Activated T-cell treated with anti-CD3 and anti-CD28 coated beads, Interleukin-2, amount 50 U/mL, for 24 hours (primary cell): ENCODE measurements at regions not wholly inside any gene's neighbourhood (a gene's known extent, or its start where the extent isn't known, plus 50 kb on each side); places are given as distances from the start of the nearest gene placed in this dataset.

Experiments
- DNase-seq: peaks from one replicate; pipeline ENCODE4 v3.0.0-alpha.2; 2020
- H3K27ac Mint-ChIP-seq: 2 replicates; pipeline ENCODE4 v1.8.0; 2020; ENCODE audit warnings: mild to moderate bottlenecking, mixed read lengths
- H3K27me3 Mint-ChIP-seq: 2 replicates; pipeline ENCODE4 v1.8.0; 2020; ENCODE audit warnings: mixed read lengths
- H3K36me3 Mint-ChIP-seq: 2 replicates; pipeline ENCODE4 v1.8.0; 2020; ENCODE audit warnings: low read depth, mixed read lengths
- H3K4me1 Mint-ChIP-seq: 2 replicates; pipeline ENCODE4 v1.8.0; 2020; ENCODE audit warnings: low read depth, mixed read lengths
- H3K4me3 Mint-ChIP-seq: 2 replicates; pipeline ENCODE4 v1.8.0; 2020; ENCODE audit warnings: mild to moderate bottlenecking, moderate library complexity, mixed read lengths
- H3K9me3 Mint-ChIP-seq: 2 replicates; pipeline ENCODE4 v1.8.0; 2020; ENCODE audit warnings: mixed read lengths

DNA sequence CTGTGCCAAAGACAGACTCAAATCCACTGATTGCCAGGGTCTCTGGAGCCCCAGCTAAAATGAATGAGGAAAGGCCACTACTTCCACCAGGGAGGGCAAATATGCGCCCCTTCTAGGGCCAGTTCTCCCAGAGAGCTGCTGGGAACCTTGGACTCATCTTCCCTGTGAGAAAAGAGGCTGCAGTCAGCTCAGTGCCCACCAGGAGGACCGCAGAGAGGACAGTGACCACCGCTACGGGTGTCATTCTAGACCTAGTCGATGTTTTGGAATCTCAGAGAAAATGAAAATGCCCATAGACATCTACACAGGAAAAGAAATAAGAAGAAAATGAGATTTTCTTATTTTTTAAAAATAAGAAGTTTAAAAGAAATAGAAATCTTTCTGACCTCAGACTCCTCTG, 235.1 kb downstream of the UQCRFS1 start:
- Mint-ChIP-seq H3K36me3 (no peaks in the 10 kb centered on the region), H3K4me3 (no peak overlapping the region), H3K27me3 (peaks cover 8% of the 10 kb centered on the region), H3K27ac (no peak overlapping the region), H3K9me3 (no peaks in the 10 kb centered on the region), H3K4me1 (no peaks in the 10 kb centered on the region)
- no peak for DNase-seq

DNA sequence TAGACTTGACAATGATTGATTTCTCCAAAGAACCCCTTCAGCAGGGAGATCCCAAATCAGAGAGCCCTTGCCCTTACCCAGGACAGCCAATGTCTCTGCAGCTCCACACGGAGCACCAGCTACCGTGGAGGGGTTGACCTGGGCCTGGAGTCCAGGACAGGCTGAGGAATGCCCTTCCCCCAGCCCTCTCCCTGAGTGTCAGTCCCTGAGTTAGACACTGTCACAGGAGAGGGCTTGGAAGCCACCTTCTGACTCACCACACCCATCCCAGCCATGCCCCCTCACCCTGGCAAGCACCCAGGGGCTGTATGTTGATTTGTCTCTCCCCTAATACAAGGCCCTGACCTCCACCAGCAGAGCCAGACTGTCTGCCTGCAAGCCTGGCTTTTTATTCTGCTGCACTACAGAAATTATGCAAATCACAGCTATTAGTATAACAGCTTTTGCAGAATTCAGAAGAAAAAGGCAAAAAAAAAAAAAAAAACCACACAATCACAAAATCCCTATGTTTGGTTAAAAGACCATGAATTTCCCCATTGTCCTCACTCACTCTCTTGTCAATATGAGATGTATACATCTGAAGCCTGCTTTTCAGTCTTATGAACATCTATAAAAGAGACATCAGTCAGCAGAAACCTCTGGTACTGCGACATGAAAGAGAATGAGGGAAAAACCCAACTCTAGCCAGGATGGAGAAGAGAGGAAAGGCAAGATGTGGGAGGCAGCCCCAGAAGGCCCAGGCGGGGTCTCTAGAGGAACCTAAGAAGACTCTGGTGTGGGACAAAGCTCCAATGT, 240.7 kb downstream of the UQCRFS1 start:
- DNase-seq, result no peak
- Mint-ChIP-seq H3K27me3 (peaks cover 7% of the 10 kb centered on the region), H3K4me1 (no peaks in the 10 kb centered on the region), H3K9me3 (no peaks in the 10 kb centered on the region), H3K4me3 (no peak overlapping the region), H3K27ac (no peak overlapping the region), H3K36me3 (no peaks in the 10 kb centered on the region)

DNA sequence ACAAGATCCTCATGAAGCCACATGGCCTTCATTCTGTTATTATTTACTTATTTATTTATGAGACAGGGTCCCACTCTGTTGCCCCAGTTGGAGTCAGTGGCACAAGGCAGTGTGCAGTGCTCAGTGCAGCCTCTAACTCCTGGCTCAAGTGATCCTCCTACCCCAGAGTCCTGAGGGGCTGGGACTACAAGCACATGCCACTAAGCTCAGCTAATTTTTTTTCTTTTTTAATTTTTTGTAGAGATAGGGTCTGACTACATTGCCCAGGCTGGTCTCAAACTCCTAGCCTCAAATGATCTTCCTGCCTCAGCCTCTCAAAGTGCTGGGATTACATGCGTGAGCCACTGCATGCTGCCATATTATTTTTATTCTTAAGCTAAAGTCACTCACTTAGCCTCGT, 241.4 kb downstream of the UQCRFS1 start:
- Mint-ChIP-seq H3K27me3 (peaks cover 7% of the 10 kb centered on the region), H3K36me3 (no peaks in the 10 kb centered on the region), H3K27ac (no peak overlapping the region), H3K9me3 (no peaks in the 10 kb centered on the region), H3K4me1 (no peaks in the 10 kb centered on the region), H3K4me3 (no peak overlapping the region)
- no peak for DNase-seq

DNA sequence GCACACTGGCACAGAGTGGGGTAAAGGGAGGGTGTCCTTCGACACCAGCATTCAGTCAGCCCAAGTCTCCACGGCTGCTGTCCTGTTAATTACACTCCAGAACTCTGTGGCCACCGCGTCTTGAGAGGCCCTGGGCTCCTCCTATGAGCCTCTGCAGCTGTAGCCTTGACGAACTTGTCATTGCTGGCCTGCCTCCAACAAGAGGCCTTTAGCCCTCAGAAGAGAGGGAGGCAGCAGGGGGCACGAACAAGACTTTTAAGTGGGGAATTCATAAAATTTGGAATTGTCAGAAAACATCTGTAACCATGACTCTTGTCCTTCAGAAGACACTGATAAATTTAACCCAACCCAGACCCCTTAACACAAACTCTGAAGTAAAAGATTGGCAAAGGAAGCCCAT, 241.9 kb downstream of the UQCRFS1 start:
- Mint-ChIP-seq H3K4me1 (no peaks in the 10 kb centered on the region), H3K9me3 (no peaks in the 10 kb centered on the region), H3K4me3 (no peak overlapping the region), H3K27me3 (peaks cover 7% of the 10 kb centered on the region), H3K36me3 (no peaks in the 10 kb centered on the region), H3K27ac (no peak overlapping the region)
- DNase-seq, result no peak

DNA sequence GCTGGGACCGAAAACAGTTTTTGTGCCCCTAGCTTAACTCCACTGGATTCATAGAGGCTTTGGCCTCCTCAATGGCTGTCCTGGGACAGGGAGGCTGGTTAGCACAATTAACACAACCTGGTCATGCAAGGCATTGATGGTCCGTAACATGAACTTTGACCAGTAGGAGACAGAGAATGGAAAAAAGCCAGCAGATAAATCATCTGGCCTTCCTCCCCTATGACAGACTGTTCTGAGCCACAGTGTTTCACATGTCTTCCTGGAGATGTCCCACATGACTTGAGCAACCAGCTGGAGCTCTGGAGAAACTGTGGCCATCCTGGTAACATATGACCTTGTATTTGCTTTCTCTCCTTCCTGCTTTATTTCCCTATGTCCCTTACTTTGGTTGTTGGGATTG, 244.2 kb downstream of the UQCRFS1 start:
- Mint-ChIP-seq H3K4me3 (no peak overlapping the region), H3K36me3 (no peaks in the 10 kb centered on the region), H3K9me3 (no peaks in the 10 kb centered on the region), H3K4me1 (no peaks in the 10 kb centered on the region), H3K27ac (no peak overlapping the region), H3K27me3 (peaks cover 9% of the 10 kb centered on the region)
- no peak for DNase-seq

DNA sequence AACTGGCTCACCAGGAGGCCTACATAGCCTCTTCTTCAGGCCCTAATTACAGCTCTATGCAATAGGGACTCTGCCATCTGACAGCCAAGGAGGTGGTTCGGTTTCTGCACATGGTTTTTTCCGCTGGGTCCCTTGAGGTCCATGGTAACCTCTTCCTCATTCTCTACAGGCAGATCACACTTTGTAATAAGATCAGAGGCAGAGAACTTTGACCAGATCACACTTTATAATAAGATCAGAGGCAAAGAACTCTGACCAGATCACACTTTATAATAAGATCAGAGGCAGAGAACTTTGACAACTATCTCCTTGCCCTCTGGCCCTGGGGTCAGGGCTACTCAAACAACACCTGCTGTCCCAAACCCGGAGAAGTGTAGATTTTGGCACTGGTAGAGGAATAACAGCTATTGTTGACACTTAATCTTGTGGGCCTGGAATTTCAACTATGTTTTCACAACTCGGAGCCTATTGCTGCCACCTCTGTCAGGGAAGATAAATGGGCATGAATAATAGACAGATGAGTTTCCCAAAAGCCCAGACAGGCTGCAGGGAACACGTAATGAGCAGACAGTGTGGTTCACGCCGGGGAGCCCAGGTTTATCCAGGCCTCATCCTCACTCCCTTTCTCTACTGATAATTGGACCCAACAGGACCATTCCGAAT, 246.1 kb downstream of the UQCRFS1 start:
- Mint-ChIP-seq H3K36me3 (no peaks in the 10 kb centered on the region), H3K4me1 (no peaks in the 10 kb centered on the region), H3K9me3 (no peaks in the 10 kb centered on the region), H3K27ac (no peak overlapping the region), H3K4me3 (no peak overlapping the region), H3K27me3 (peaks cover 5% of the 10 kb centered on the region)
- no peak for DNase-seq

DNA sequence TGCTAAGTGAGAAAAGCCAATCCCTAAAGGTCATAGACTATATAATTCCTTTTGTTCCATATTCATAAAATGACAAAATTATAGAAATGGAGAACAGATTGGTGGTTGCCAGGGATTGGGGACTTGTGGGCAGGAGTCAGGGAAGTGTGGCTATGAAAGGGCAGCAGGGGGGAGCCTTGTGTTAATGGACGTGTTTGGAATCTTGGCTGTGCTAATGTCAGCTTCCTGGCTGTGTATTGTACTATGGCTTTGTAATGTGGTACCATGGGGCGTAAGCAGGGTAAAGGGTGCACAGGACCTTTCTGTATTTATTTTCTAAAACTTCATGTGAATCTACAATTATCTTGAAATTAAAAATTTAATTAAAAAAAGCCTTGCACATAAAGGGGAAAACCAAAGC, 248.5 kb downstream of the UQCRFS1 start:
- Mint-ChIP-seq H3K4me1 (no peaks in the 10 kb centered on the region), H3K36me3 (no peaks in the 10 kb centered on the region), H3K9me3 (no peaks in the 10 kb centered on the region), H3K27me3 (peaks cover 5% of the 10 kb centered on the region), H3K27ac (no peak overlapping the region), H3K4me3 (no peak overlapping the region)
- no peak for DNase-seq

DNA sequence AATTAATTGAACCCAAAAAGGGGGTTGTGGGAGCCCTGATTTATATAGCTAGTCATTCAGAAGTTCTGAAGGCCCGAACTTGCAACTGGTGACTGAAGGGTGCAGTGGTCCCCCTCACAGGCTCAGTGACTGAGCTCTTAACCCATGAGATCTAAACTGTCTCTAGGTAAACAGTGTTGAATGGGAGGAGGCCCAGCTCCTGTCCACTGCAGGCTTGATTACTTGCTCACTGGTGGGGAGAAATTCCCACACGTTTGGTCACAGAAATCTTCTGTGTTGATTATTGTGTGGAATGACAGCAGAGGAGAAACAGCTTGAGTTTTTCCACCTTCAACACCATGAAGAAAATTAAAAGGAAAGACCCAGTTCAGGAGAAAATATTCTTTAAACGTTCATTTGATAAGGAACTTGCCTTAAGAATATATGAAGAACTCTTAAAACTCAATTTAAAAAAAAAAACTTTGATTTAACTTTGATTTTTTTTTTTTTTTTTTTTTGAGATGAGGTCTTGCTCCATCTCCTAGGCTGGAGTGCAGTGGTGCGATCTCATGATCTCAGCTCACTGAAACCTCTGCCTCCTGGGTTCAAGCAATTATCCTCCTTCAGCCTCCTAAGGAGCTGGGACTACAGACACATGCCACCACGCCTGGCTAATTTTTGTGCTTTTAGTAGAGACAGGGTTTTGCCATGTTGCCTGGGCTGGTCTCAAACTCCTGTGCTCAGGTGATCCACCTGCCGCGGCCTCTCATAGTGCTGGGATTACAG, 249.3 kb downstream of the UQCRFS1 start:
- DNase-seq, result no peak
- no peak overlapping the region for H3K4me3 Mint-ChIP-seq
- no peaks in the 10 kb centered on the region for H3K9me3 Mint-ChIP-seq
- no peaks in the 10 kb centered on the region for H3K36me3 Mint-ChIP-seq
- peaks cover 5% of the 10 kb centered on the region for H3K27me3 Mint-ChIP-seq
- no peak overlapping the region for H3K27ac Mint-ChIP-seq
- H3K4me1 Mint-ChIP-seq, result no peaks in the 10 kb centered on the region

DNA sequence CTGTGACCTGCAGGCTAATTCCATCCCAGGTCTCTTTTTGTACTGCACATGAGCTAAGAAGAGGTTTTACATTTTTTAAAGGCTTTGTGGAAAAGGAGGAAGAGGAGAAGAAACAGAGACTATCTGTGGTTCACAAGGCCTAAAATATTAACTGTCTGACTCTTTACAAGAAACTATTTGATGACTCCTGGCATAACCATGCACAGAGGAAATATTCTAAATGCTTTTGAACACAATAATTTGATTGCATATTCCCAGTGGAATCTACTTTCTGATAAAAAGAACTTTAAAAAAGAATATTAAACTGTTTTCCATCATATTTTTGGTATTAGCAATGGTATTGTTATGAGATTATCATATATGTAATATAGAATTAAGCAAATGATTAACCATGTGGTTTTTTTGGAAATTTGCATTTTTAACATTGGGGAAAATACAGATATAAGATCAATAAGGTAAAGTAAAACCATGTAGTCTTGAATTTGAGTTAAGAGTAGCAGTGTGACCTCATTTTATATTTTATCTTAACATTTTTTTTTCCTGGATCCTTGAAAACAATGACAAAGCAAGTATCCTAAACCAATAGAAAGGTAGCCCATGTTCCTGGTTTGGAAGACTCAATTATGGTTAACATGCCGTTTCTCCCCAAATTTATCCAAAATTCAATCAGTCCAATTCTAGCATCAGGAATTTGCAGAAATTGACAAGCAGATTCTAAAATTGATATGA, 251.0 kb downstream of the UQCRFS1 start:
- Mint-ChIP-seq H3K27ac (no peak overlapping the region), H3K36me3 (no peaks in the 10 kb centered on the region), H3K4me3 (no peak overlapping the region), H3K4me1 (no peaks in the 10 kb centered on the region), H3K27me3 (peaks cover 6% of the 10 kb centered on the region), H3K9me3 (no peaks in the 10 kb centered on the region)
- no peak for DNase-seq

DNA sequence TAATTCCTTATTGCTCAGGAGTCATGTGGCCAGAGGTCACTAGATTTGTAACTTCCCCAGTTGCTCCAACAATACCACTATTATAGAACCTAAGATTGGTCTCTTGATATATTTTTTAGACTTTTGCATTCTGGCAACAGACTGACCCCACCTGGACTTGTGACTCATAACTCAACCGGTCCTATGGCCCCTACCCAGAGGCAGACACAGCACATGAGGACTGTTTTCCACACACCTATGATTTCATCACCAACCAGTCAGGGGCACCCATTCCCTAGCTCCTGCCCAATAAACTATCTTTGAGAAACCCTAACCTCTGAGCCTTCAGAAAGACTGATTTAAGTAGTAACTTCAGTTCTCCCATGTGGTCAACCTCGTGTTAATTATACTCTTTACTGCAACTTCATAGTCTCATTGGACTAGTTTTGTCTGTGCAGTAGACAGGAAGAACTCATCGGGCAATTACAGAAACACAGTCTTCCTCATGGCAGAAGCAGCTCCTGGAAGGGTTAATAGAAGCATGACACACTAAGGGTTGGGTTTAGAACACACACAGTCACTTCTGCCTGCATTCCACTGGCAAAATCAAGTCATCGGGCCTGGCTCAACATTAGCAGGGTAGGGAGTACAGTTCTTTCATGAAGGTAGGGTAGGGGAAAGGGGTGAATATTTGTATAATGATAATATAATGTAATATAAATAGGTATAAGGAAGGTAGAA, 251.8 kb downstream of the UQCRFS1 start:
- no peaks in the 10 kb centered on the region for H3K4me1 Mint-ChIP-seq
- H3K36me3 Mint-ChIP-seq, result no peaks in the 10 kb centered on the region
- no peak overlapping the region for H3K4me3 Mint-ChIP-seq
- no peaks in the 10 kb centered on the region for H3K9me3 Mint-ChIP-seq
- no peak for DNase-seq
- peaks cover 9% of the 10 kb centered on the region for H3K27me3 Mint-ChIP-seq
- no peak overlapping the region for H3K27ac Mint-ChIP-seq

DNA sequence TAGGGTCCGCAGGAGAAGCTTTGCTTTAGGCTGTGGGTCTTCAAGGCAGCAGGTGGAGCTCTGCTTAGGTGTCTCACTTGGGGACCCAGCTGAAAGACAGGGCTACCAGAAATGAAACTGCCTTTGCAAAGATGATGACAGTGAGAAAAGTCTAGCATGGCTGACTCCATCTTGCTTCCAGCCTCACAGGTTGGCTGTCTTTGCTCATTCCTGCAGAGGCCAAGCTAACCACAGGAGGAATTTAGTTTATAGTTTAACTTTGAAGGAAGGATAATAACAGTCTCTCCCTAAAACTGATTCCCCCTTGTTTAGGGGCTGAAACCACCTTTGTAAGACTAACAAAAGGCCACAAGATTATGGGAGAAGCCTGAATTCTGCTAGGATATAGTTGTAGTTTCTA, 252.4 kb downstream of the UQCRFS1 start:
- no peak for DNase-seq
- Mint-ChIP-seq H3K27me3 (peaks cover 9% of the 10 kb centered on the region), H3K4me1 (no peaks in the 10 kb centered on the region), H3K36me3 (no peaks in the 10 kb centered on the region), H3K4me3 (no peak overlapping the region), H3K9me3 (no peaks in the 10 kb centered on the region), H3K27ac (no peak overlapping the region)

DNA sequence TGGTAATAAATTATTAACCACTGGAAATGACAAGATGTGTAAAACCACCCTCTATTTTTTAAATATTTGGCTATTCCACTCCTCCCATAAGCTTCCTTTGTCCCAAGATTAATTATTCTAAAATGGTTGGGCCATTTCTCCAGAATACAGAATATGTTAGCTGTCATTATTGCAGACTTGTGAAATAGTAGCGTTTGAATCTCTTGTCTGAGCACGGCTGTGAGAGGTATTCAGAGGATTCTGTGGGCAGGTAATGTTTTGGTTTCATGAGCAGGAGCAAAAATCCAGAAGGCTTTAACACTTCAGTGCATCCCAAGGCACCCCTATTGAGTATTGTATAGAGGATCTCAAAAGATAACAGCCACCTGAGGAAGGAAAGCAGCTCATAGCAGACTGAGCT, 256.0 kb downstream of the UQCRFS1 start:
- no peaks in the 10 kb centered on the region for H3K4me1 Mint-ChIP-seq
- no peak overlapping the region for H3K4me3 Mint-ChIP-seq
- DNase-seq, result no peak
- H3K27ac Mint-ChIP-seq, result no peak overlapping the region
- H3K36me3 Mint-ChIP-seq, result no peaks in the 10 kb centered on the region
- no peaks in the 10 kb centered on the region for H3K9me3 Mint-ChIP-seq
- H3K27me3 Mint-ChIP-seq, result peaks cover 6% of the 10 kb centered on the region

DNA sequence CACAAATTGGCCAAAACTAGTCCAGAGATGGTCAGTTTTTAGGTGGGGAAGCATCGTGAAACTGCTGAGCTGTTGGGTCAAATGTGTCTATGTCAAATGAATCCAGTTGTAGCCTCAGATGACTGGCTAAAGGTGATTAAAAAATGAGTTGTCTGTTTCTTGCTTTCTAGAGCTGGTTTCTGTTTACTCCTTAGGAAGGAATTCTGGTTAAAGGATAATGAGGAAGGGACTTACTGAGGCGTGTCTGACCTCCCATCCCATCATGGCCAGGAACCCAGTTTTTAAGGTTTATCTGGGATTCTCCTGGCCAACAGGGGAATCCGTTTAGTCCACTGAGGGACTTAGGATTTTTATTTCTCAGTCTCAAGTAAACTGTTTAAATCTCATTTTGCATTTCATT, 256.5 kb downstream of the UQCRFS1 start:
- no peaks in the 10 kb centered on the region for H3K36me3 Mint-ChIP-seq

DNA sequence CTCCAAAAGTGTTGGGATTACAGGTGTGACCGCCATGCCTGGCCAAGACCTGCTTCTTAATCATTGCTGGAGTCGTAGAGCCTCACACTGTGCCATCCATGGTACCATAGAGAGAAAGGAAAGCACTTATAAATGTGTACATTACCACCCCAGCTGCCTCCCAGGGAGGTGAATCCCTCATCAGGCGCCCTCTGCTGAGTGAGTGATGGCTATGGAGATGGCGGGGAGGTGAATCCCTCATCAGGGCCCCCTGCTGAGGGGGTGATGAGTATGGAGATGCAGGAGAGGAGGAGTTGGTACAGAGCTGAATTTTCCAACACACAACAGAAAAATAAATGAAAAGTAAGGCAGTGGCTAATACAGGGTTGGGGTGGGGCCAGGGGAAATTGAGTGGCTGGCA, 263.4 kb downstream of the UQCRFS1 start:
- Mint-ChIP-seq H3K27ac (no peak overlapping the region), H3K36me3 (no peaks in the 10 kb centered on the region), H3K9me3 (no peaks in the 10 kb centered on the region), H3K4me1 (no peaks in the 10 kb centered on the region), H3K4me3 (no peak overlapping the region), H3K27me3 (no peaks in the 10 kb centered on the region)
- no peak for DNase-seq

More for the DNA sequence above, 256.5 kb downstream of the UQCRFS1 start:
- no peak overlapping the region for H3K4me3 Mint-ChIP-seq
- H3K27me3 Mint-ChIP-seq, result peaks cover 6% of the 10 kb centered on the region
- no peak for DNase-seq
- no peak overlapping the region for H3K27ac Mint-ChIP-seq
- H3K9me3 Mint-ChIP-seq, result no peaks in the 10 kb centered on the region
- no peaks in the 10 kb centered on the region for H3K4me1 Mint-ChIP-seq
